ENCODE measurements at regions not wholly inside any gene's neighbourhood (a gene's known extent, or its start where the extent isn't known, plus 50 kb on each side); places are given as distances from the start of the nearest gene placed in this dataset.

DNA sequence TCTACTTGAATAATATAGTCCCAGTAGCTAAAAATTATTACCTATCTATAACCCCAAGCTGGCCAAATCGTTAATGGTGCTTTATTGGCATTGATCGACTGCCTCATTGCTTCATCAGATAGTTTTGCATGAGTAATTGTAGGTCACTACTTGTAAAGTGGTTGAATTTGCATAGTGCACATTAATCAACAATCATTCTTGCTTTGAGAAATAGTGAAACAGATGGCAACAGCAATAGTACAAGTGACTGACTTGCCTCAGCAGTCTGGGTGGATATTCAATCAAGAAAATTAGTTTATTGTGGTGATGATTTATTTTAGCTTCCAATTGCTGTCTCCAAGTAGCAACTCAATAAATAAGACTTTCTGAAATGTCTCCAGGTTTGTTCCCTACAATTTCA is 117.8 kb upstream of the NRXN1 start (continued):
- TF ChIP-seq ZNF621 (tag by site-specific recombination; IDR thresholded peaks at IDR 0.05) (no peak), ZNF157 (tag by site-specific recombination; IDR thresholded peaks at IDR 0.05) (no peak), ZNF530 (tag by site-specific recombination; IDR thresholded peaks at IDR 0.05; ENCODE audit: low read depth) (no peak), OVOL3 (tag by site-specific recombination; IDR thresholded peaks at IDR 0.05) (no peak), GLI2 (tag by site-specific recombination; IDR thresholded peaks at IDR 0.05; ENCODE audit: borderline replicate concordance, low read depth) (no peak), ZXDB (tag by site-specific recombination; IDR thresholded peaks at IDR 0.05) (no peak), ZNF266 (tag by site-specific recombination; IDR thresholded peaks at IDR 0.05; ENCODE audit: low read depth) (no peak), YY1 (tag by site-specific recombination; IDR thresholded peaks at IDR 0.05) (no peak), ZBTB48 (tag by site-specific recombination; IDR thresholded peaks at IDR 0.05) (no peak), ZNF837 (tag by site-specific recombination; IDR thresholded peaks at IDR 0.05) (no peak)
- TF ChIP-seq, protein P1, sequence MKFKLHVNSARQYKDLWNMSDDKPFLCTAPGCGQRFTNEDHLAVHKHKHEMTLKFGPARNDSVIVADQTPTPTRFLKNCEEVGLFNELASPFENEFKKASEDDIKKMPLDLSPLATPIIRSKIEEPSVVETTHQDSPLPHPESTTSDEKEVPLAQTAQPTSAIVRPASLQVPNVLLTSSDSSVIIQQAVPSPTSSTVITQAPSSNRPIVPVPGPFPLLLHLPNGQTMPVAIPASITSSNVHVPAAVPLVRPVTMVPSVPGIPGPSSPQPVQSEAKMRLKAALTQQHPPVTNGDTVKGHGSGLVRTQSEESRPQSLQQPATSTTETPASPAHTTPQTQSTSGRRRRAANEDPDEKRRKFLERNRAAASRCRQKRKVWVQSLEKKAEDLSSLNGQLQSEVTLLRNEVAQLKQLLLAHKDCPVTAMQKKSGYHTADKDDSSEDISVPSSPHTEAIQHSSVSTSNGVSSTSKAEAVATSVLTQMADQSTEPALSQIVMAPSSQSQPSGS (tag by site-specific recombination; IDR thresholded peaks at IDR 0.05; ENCODE audit: low read depth) = no peak
- TF ChIP-seq, protein P2, sequence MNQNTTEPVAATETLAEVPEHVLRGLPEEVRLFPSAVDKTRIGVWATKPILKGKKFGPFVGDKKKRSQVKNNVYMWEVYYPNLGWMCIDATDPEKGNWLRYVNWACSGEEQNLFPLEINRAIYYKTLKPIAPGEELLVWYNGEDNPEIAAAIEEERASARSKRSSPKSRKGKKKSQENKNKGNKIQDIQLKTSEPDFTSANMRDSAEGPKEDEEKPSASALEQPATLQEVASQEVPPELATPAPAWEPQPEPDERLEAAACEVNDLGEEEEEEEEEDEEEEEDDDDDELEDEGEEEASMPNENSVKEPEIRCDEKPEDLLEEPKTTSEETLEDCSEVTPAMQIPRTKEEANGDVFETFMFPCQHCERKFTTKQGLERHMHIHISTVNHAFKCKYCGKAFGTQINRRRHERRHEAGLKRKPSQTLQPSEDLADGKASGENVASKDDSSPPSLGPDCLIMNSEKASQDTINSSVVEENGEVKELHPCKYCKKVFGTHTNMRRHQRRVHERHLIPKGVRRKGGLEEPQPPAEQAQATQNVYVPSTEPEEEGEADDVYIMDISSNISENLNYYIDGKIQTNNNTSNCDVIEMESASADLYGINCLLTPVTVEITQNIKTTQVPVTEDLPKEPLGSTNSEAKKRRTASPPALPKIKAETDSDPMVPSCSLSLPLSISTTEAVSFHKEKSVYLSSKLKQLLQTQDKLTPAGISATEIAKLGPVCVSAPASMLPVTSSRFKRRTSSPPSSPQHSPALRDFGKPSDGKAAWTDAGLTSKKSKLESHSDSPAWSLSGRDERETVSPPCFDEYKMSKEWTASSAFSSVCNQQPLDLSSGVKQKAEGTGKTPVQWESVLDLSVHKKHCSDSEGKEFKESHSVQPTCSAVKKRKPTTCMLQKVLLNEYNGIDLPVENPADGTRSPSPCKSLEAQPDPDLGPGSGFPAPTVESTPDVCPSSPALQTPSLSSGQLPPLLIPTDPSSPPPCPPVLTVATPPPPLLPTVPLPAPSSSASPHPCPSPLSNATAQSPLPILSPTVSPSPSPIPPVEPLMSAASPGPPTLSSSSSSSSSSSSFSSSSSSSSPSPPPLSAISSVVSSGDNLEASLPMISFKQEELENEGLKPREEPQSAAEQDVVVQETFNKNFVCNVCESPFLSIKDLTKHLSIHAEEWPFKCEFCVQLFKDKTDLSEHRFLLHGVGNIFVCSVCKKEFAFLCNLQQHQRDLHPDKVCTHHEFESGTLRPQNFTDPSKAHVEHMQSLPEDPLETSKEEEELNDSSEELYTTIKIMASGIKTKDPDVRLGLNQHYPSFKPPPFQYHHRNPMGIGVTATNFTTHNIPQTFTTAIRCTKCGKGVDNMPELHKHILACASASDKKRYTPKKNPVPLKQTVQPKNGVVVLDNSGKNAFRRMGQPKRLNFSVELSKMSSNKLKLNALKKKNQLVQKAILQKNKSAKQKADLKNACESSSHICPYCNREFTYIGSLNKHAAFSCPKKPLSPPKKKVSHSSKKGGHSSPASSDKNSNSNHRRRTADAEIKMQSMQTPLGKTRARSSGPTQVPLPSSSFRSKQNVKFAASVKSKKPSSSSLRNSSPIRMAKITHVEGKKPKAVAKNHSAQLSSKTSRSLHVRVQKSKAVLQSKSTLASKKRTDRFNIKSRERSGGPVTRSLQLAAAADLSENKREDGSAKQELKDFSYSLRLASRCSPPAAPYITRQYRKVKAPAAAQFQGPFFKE (tag by site-specific recombination; IDR thresholded peaks at IDR 0.05; ENCODE audit: borderline replicate concordance) = no peak
- TF ChIP-seq, protein P3, sequence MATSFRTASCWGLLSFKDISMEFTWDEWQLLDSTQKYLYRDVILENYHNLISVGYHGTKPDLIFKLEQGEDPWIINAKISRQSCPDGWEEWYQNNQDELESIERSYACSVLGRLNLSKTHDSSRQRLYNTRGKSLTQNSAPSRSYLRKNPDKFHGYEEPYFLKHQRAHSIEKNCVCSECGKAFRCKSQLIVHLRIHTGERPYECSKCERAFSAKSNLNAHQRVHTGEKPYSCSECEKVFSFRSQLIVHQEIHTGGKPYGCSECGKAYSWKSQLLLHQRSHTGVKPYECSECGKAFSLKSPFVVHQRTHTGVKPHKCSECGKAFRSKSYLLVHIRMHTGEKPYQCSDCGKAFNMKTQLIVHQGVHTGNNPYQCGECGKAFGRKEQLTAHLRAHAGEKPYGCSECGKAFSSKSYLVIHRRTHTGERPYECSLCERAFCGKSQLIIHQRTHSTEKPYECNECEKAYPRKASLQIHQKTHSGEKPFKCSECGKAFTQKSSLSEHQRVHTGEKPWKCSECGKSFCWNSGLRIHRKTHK (tag by site-specific recombination; IDR thresholded peaks at IDR 0.05) = no peak

DNA sequence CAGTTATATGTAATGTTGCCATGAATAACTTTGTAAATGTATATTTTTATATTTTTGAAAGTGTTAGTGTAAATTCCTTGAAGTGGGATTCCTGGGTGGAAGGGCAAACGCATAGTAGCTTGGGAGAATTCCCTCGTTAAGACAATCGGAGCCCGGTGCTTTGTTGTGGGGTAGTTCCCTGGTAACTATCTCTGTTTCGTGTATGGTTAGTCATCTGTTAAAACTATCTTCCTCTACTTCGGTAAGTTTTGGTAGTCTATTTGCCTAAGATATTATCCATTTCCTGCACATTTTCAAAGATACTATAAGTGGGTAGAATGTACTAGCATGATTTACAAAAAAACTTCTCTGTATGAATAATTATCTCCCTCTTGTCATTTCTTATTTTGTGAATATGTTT is 113.8 kb upstream of the NRXN1 start:
- CTCF ChIA-PET = interaction anchor here (0.6 kb wide), 1 partner anchor 16 kb away, joined by 4 read pairs; no protein-coding TSS in a partner anchor
- no peaks in the 10 kb centered on the region for H3K4me1 ChIP-seq (ENCODE audit: control insufficient read depth, insufficient read depth, low read length)
- H3K9me3 ChIP-seq (ENCODE audit: control insufficient read depth, insufficient read depth, low read depth, low read length) = no peaks in the 10 kb centered on the region
- no peaks in the 10 kb centered on the region for H3K36me3 ChIP-seq (ENCODE audit: control insufficient read depth in 2 of 2, insufficient read depth in 1 of 2, low read length in 2 of 2)
- TF ChIP-seq ZNF777 (tag by site-specific recombination; IDR thresholded peaks at IDR 0.05; ENCODE audit: borderline replicate concordance) = no peak
- TF ChIP-seq HOXC10 (CRISPR knock-in tag; IDR thresholded peaks at IDR 0.05) = no peak
- no peak for TF ChIP-seq HOXD13 (CRISPR knock-in tag; IDR thresholded peaks at IDR 0.05; ENCODE audit: borderline replicate concordance)
- no peak for TF ChIP-seq ZNF426 (tag by site-specific recombination; IDR thresholded peaks at IDR 0.05)
- TF ChIP-seq ZNF768 (tag by site-specific recombination; IDR thresholded peaks at IDR 0.05) = no peak
- POLR2A ChIA-PET = no interaction called here
- no peak overlapping the region for H3K27ac ChIP-seq (ENCODE audit: extremely low read depth, low read depth, low read length)
- H3K4me3 ChIP-seq (ENCODE audit: low read depth, low read length) = no peak overlapping the region
